ENCODE measurements at regions not wholly inside any gene's neighbourhood (a gene's known extent, or its start where the extent isn't known, plus 50 kb on each side); places are given as distances from the start of the nearest gene placed in this dataset.

GRCh38 chr5:167897371-167897770 is 394.1 kb upstream of the WWC1 start:
- no peak for TF ChIP-seq CTCF (IDR thresholded peaks at IDR 0.05; ENCODE audit: poor library complexity, severe bottlenecking)
- TF ChIP-seq REST (IDR thresholded peaks at IDR 0.05; ENCODE audit: borderline replicate concordance) = peak; percentile 96
- TF ChIP-seq SMC3 (conservative IDR thresholded peaks at IDR 0.05; ENCODE audit: poor library complexity) = no peak
